LNCaP clone FGC (cell line): ENCODE measurements at regions not wholly inside any gene's neighbourhood (a gene's known extent, or its start where the extent isn't known, plus 50 kb on each side); places are given as distances from the start of the nearest gene placed in this dataset.

Experiments
- DNase-seq: peaks from one replicate; pipeline ENCODE4 v3.0.0-alpha.2; 2011; ENCODE audit warnings: low read depth
- H3K4me3 ChIP-seq: 2 replicates; pipeline ENCODE4 v1.5.1; 2011; ENCODE audit warnings: mild to moderate bottlenecking, low read depth, low read length, control low read depth
- CTCF ChIP-seq: IDR thresholded peaks from 2 replicates; pipeline ENCODE4 v1.5.1; 2012; ENCODE audit warnings: mild to moderate bottlenecking; ENCODE audit not compliant: control insufficient read depth, insufficient read depth; ENCODE audit errors: extremely low read depth

GRCh38 chr15:31814082-31814481 lies 216.2 kb upstream of the CHRNA7 start:
- TF ChIP-seq CTCF, result no peak
- H3K4me3 ChIP-seq, result no peak overlapping the region
- DNase-seq, result no peak

DNA sequence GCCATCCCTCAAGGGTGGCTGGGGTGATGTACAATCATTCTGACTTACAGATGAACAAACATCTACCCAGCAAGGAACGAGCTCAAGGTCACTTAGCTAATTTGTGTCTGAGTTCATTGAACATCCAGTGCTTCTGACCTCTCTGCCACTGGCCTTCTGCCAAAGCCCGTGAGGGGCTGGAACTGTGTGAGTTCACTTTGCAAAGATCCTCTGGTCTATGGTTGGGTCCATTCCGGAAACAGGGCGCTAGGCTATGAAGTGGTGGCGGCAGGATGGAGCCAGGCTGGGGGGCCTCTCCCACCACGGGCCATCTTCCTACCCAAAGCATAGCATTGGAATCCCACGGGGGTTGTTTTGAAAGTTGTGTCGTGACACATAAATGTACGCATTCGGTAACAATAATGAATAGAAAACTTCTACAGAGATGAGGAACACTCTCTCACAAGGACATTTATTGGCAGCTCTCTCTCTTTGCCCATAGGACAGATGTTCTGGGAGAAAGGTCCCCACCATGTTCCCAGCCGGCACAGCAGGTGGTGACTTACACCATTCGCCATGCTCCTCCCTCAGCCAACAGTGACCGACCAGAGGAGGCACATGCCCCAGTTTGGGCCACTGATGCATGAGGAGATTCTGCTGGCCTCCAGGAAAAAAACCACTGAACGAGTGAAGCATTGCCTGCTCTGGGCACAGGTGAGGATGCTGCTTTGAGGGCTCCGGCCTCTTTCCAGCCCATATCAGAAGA lies 214.7 kb upstream of the CHRNA7 start:
- no peak for DNase-seq
- H3K4me3 ChIP-seq, result no peak overlapping the region
- TF ChIP-seq CTCF, result no peak

DNA sequence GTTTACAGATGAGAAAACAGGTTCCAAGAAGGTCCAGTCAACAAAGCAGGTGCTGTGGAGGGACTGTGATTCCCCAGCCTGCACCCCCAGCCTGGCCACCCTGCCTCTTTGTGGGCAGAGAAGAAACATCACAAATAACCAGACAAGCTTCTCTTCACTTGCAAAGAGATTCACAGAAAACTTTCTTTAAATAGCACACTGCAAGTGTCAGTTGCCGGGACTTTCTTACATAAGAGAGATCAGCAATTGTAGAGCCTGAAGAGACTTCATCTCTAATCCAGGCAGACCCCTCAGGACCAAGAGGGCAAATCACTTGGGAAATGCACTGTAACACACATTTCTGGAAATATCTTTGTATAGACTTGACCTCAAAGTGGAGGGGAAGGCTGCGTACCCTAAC lies 207.9 kb upstream of the CHRNA7 start:
- TF ChIP-seq CTCF, result no peak
- H3K4me3 ChIP-seq, result no peak overlapping the region

GRCh38 chr15:31824024-31824423 lies 206.3 kb upstream of the CHRNA7 start:
- DNase-seq, result no peak
- no peak overlapping the region for H3K4me3 ChIP-seq
- TF ChIP-seq CTCF, result no peak

More for the DNA sequence above, 207.9 kb upstream of the CHRNA7 start:
- DNase-seq, result no peak

DNA sequence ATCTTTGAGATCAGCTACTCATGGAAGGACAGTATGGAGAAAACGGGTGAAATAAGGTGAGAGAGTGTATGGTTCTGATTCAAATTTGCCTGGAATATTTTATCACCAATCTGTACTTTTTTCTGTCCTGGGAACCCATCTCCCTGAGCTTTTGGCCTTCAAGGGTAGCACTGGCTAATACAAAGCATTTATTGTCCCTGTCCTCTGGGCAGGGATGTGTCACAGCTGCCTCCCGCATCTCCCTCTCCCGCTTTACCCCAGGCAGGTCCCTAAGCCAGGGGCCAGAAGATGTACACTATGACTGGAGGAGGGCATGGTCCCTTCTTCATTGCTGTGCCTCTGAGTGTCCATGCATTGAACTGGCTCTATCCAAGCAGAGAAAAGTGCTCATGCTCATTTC lies 201.7 kb upstream of the CHRNA7 start:
- no peak for TF ChIP-seq CTCF
- DNase-seq, result no peak
- no peak overlapping the region for H3K4me3 ChIP-seq

- TF ChIP-seq CTCF, result no peak
- H3K4me3 ChIP-seq, result no peak overlapping the region
- DNase-seq, result no peak
These were observed 199.7 kb upstream of the CHRNA7 start for GRCh38 chr15:31830591-31830990.

DNA sequence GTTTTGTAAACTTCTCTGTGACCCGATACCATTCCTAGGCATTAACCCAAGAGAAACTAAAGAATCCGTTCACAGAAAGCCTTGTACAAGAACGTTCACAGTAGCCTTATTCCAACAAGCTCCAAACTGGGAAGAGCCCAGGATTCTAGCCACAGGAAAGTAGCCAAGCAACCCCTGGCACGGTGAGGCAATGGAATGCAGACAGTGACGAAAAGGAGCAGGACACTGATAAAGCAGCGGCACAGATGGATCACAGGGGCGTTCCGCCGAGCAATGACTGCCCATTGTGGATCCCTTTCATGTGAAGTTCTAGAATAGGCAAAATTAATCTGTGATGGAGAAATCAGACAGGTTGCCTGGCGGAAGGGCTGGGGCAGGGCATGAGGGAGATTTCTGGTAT lies 198.7 kb upstream of the CHRNA7 start:
- TF ChIP-seq CTCF, result no peak
- no peak overlapping the region for H3K4me3 ChIP-seq
- no peak for DNase-seq
